ENCODE measurements at regions not wholly inside any gene's neighbourhood (a gene's known extent, or its start where the extent isn't known, plus 50 kb on each side); places are given as distances from the start of the nearest gene placed in this dataset.

- Histone ChIP-seq H4K5ac (ENCODE audit: insufficient read length, low read depth, low read length) (no peak overlapping the region), H2BK5ac (ENCODE audit: insufficient read length, low read length) (no peak overlapping the region), H3K9ac (ENCODE audit: extremely low read depth, insufficient read length, low read length) (no peak overlapping the region), H3K79me2 (ENCODE audit: insufficient read depth, low read length) (no peaks in the 10 kb centered on the region), H2BK120ac (ENCODE audit: low read depth, low read length, poor library complexity, severe bottlenecking) (no peak overlapping the region), H3K9me3 (ENCODE audit: control insufficient read depth, low read depth, low read length) (no peaks in the 10 kb centered on the region), H3K4me2 (ENCODE audit: insufficient read depth, insufficient read length, low read length) (no peak overlapping the region), H2AK5ac (ENCODE audit: insufficient read length, low read length) (no peak overlapping the region), H3T11ph (ENCODE audit: low read length) (no peak overlapping the region), H2AFZ (ENCODE audit: low read length) (no peak overlapping the region), H3K4ac (ENCODE audit: low read depth, low read length) (no peak overlapping the region), H3K79me1 (ENCODE audit: insufficient read depth, low read depth, low read length, poor library complexity, severe bottlenecking) (no peaks in the 10 kb centered on the region), H2BK20ac (ENCODE audit: low read depth, low read length, poor library complexity, severe bottlenecking) (no peak overlapping the region), H3K56ac (ENCODE audit: insufficient read length, low read depth, low read length) (no peak overlapping the region), H2BK12ac (ENCODE audit: insufficient read length, low read depth, low read length) (no peak overlapping the region), H4K8ac (replicated peaks; ENCODE audit: insufficient read length, low read depth, low read length) (no peak overlapping the region), H4K91ac (ENCODE audit: insufficient read length, low read depth, low read length) (no peak overlapping the region), H3K14ac (ENCODE audit: insufficient read depth, low read length) (no peak overlapping the region), H4K20me1 (ENCODE audit: control insufficient read depth, insufficient read depth, insufficient read length) (no peaks in the 10 kb centered on the region), H3K23me2 (ENCODE audit: insufficient read length, low read depth, low read length, poor library complexity, severe bottlenecking) (no peaks in the 10 kb centered on the region), H2BK15ac (ENCODE audit: low read depth, low read length) (no peak overlapping the region), H3K4me1 (ENCODE audit: insufficient read depth, low read length) (no peaks in the 10 kb centered on the region; the same call in 1 of the 2 replicates), H3K23ac (ENCODE audit: insufficient read length, low read depth, low read length) (no peak overlapping the region), H3K27me3 (ENCODE audit: insufficient read depth, low read length) (no peaks in the 10 kb centered on the region), H3K18ac (ENCODE audit: insufficient read length, low read depth, low read length) (no peak overlapping the region), H3K27ac (ENCODE audit: insufficient read length, low read depth, low read length) (no peak overlapping the region)
- whole genome bisulfite sequencing (ENCODE audit: extremely low coverage, insufficient read length, low lambda C conversion rate) = no CpG with 5 or more reads among the region's 5 CpGs
- Mint-ChIP-seq H3K27me3 (ENCODE audit: low read depth) (no peaks in the 10 kb centered on the region; the same call in 1 of the 2 replicates), H3K4me3 (no peak overlapping the region), H3K4me1 (peaks cover 6 to 12% of the 10 kb centered on the region in 2 experiments; a peak in 3 of 4 replicates), H3K9me3 (no peaks in the 10 kb centered on the region; a peak in 1 of 5 replicates), H3K36me3 (ENCODE audit: insufficient read depth in 1 of 3, low read depth in 3 of 3) (no peaks in the 10 kb centered on the region; a peak in 1 of 7 replicates), H3K27ac (no peak overlapping the region)
- TF ChIP-seq CTCF (conservative IDR thresholded peaks at IDR 0.05) = no peak
- no peak for DNase-seq
These were observed 706.6 kb downstream of the INHBA start for GRCh38 chr7:40996233-40996677.

Data from H9 (cell line).